ENCODE measurements at regions not wholly inside any gene's neighbourhood (a gene's known extent, or its start where the extent isn't known, plus 50 kb on each side); places are given as distances from the start of the nearest gene placed in this dataset.
"Not testable (repeated sequence)": the region's sequence is repeated elsewhere in the genome, so short reads cannot be mapped to it uniquely, and the experiment has no call there.

DNA sequence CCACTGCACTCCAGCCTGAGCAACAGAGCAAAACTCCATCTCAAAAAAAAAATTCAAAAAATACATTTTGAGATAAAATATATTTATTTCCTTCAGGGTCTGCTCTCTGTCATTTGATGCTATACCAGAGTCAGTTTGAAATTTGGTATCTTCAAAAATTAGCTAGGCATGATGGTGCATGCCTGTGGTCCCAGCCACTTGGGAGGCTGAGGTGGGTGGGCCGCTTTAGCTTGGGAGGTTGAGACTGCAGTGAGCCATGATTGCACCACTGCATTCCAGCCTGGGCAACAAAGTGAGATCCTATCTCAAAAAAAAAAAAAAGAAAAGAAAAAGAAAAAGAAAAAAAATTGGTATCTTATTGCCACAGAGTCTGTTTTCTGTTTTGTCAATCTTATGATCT, 305.4 kb upstream of the GLI3 start:
- TF ChIP-seq EZH2 (IDR thresholded peaks at IDR 0.05; ENCODE audit: borderline replicate concordance, insufficient read depth, low read length, poor library complexity, severe bottlenecking); EP300 (conservative IDR thresholded peaks at IDR 0.05; ENCODE audit: poor library complexity, severe bottlenecking); POLR2AphosphoS5 (IDR thresholded peaks at IDR 0.05); TAF1 (IDR thresholded peaks at IDR 0.05; ENCODE audit: low read depth); RAD21 (conservative IDR thresholded peaks at IDR 0.05); MXI1 (conservative IDR thresholded peaks at IDR 0.05; ENCODE audit: poor library complexity, severe bottlenecking): not testable (repeated sequence)
- TF ChIP-seq, protein P1, sequence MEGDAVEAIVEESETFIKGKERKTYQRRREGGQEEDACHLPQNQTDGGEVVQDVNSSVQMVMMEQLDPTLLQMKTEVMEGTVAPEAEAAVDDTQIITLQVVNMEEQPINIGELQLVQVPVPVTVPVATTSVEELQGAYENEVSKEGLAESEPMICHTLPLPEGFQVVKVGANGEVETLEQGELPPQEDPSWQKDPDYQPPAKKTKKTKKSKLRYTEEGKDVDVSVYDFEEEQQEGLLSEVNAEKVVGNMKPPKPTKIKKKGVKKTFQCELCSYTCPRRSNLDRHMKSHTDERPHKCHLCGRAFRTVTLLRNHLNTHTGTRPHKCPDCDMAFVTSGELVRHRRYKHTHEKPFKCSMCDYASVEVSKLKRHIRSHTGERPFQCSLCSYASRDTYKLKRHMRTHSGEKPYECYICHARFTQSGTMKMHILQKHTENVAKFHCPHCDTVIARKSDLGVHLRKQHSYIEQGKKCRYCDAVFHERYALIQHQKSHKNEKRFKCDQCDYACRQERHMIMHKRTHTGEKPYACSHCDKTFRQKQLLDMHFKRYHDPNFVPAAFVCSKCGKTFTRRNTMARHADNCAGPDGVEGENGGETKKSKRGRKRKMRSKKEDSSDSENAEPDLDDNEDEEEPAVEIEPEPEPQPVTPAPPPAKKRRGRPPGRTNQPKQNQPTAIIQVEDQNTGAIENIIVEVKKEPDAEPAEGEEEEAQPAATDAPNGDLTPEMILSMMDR (IDR thresholded peaks at IDR 0.05; ENCODE audit: poor library complexity, severe bottlenecking), result not testable (repeated sequence)
- TF ChIP-seq, protein P2, sequence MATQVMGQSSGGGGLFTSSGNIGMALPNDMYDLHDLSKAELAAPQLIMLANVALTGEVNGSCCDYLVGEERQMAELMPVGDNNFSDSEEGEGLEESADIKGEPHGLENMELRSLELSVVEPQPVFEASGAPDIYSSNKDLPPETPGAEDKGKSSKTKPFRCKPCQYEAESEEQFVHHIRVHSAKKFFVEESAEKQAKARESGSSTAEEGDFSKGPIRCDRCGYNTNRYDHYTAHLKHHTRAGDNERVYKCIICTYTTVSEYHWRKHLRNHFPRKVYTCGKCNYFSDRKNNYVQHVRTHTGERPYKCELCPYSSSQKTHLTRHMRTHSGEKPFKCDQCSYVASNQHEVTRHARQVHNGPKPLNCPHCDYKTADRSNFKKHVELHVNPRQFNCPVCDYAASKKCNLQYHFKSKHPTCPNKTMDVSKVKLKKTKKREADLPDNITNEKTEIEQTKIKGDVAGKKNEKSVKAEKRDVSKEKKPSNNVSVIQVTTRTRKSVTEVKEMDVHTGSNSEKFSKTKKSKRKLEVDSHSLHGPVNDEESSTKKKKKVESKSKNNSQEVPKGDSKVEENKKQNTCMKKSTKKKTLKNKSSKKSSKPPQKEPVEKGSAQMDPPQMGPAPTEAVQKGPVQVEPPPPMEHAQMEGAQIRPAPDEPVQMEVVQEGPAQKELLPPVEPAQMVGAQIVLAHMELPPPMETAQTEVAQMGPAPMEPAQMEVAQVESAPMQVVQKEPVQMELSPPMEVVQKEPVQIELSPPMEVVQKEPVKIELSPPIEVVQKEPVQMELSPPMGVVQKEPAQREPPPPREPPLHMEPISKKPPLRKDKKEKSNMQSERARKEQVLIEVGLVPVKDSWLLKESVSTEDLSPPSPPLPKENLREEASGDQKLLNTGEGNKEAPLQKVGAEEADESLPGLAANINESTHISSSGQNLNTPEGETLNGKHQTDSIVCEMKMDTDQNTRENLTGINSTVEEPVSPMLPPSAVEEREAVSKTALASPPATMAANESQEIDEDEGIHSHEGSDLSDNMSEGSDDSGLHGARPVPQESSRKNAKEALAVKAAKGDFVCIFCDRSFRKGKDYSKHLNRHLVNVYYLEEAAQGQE (IDR thresholded peaks at IDR 0.05; ENCODE audit: borderline replicate concordance), result not testable (repeated sequence)

Measured in neural cell (in vitro differentiated cells).